ENCODE measurements at regions not wholly inside any gene's neighbourhood (a gene's known extent, or its start where the extent isn't known, plus 50 kb on each side); places are given as distances from the start of the nearest gene placed in this dataset.

- no peak for DNase-seq
Observed at GRCh38 chr10:128693493-128694131, 567.4 kb upstream of the MKI67 start.

- DNase-seq, result no peak
Observed at GRCh38 chr10:128694168-128694850, 568.1 kb upstream of the MKI67 start.

- DNase-seq, result no peak
Observed at GRCh38 chr10:128694851-128695725, 568.9 kb upstream of the MKI67 start.

GRCh38 chr10:128695931-128696330, 569.7 kb upstream of the MKI67 start:
- DNase-seq, result no peak

GRCh38 chr10:128697437-128697836, 571.2 kb upstream of the MKI67 start:
- DNase-seq, result no peak

- DNase-seq, result no peak
Observed at GRCh38 chr10:128701381-128701780, 575.2 kb upstream of the MKI67 start.

- no peak for DNase-seq
Observed at GRCh38 chr10:128701837-128702236, 575.6 kb upstream of the MKI67 start.

- no peak for DNase-seq
Observed at GRCh38 chr10:128704716-128705115, 578.5 kb upstream of the MKI67 start.

GRCh38 chr10:128708182-128708581, 582.0 kb upstream of the MKI67 start:
- no peak for DNase-seq

- DNase-seq, result no peak
Observed at GRCh38 chr10:128709686-128710085, 583.5 kb upstream of the MKI67 start.

GRCh38 chr10:128710098-128710797, 584.0 kb upstream of the MKI67 start:
- DNase-seq, result no peak

- DNase-seq, result no peak
Observed at GRCh38 chr10:128710798-128711183, 584.6 kb upstream of the MKI67 start.

GRCh38 chr10:128711806-128712205, 585.6 kb upstream of the MKI67 start:
- DNase-seq, result no peak

- no peak for DNase-seq
Observed at GRCh38 chr10:128712661-128713400, 586.6 kb upstream of the MKI67 start.

- DNase-seq, result no peak
Observed at GRCh38 chr10:128713471-128713870, 587.2 kb upstream of the MKI67 start.

- DNase-seq, result no peak
Observed at GRCh38 chr10:128713874-128714570, 587.8 kb upstream of the MKI67 start.

GRCh38 chr10:128714644-128715415, 588.6 kb upstream of the MKI67 start:
- no peak for DNase-seq

GRCh38 chr10:128716181-128716580, 590.0 kb upstream of the MKI67 start:
- DNase-seq, result no peak

GRCh38 chr10:128721963-128722445, 595.8 kb upstream of the MKI67 start:
- DNase-seq, result no peak

GRCh38 chr10:128722947-128723346, 596.7 kb upstream of the MKI67 start:
- no peak for DNase-seq

Data from GDM1 (cell line).